ENCODE measurements at regions not wholly inside any gene's neighbourhood (a gene's known extent, or its start where the extent isn't known, plus 50 kb on each side); places are given as distances from the start of the nearest gene placed in this dataset.
"Not testable (repeated sequence)": the region's sequence is repeated elsewhere in the genome, so short reads cannot be mapped to it uniquely, and the experiment has no call there.

DNA sequence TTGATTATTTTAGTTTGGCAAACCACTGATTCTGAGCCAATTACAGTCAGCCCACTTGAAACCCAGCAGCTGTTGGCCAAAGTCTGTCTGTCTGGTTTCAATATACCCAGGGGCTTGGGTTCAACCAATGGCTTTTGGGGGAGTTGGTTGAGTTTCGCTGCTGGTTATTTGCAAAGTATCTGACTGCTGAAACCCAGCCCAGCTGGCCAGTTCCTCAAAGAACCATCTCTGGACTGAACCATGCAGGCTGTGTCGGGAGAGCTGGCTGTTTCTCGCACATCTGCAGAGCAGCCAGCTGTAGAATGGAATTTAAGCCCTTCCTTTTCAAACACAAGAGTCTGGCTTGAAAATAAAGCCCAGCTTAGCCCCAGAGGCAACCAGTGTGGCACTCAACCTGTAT, 66.0 kb upstream of the PAX7 start:
- no peak for DNase-seq

DNA sequence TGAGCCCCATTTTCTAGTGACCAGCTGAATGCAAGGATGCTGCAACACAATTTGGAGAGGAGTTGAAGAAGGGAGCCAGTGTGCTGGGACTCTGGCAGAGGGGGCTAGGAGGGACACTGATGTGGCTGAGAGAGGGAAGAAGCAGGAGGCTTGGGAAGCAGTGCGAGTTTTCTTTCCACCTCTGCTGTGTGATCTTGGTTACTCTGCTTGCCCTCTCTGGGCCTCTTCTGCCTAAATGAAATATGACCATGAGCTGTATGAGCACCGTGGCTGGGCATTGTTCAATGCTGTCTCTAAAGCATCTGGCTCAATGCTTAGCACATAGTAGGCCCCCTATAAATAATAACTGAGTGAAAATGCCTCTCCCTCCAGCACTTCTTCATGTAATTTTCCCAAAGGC, 65.3 kb upstream of the PAX7 start:
- no peak for DNase-seq

DNA sequence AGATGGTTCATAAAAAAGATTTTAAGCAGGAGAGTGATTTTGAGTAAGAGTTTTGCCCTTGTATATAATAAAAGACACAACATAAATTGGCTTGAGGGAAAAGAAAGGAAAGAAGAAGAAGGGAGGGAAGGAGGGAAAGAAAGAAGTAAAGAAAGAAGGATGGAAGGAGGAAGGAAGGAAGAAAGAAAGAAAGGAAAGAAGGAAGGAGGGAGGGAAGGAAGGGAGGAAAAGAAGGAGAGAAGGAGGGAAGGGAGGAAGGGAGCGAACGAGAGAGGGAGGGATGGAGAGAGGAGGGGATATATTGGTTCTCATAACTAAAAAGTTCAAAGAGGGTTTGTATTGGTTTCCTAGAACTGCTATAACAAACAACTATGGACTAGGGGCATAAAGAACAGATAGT, 62.2 kb upstream of the PAX7 start:
- DNase-seq: no peak

DNA sequence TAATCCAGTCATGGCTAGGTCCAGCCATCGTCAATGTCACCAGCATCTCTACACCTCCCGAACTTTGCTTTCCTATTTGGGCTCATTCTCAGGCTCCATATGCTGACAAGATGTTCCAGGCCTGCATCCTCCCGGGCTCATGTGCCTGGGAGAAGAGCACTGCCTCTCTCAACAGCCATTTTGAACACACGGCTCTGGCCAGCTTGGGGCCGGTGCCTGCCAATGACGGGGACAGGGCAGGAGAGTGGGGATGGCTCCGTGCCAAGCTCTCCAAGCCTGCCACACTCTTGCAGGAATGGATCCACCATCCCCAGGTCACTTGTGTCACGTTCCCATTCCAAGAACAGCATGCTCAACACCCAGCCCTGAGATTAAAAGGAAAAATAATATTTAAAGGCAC, 61.4 kb upstream of the PAX7 start:
- DNase-seq: no peak

DNA sequence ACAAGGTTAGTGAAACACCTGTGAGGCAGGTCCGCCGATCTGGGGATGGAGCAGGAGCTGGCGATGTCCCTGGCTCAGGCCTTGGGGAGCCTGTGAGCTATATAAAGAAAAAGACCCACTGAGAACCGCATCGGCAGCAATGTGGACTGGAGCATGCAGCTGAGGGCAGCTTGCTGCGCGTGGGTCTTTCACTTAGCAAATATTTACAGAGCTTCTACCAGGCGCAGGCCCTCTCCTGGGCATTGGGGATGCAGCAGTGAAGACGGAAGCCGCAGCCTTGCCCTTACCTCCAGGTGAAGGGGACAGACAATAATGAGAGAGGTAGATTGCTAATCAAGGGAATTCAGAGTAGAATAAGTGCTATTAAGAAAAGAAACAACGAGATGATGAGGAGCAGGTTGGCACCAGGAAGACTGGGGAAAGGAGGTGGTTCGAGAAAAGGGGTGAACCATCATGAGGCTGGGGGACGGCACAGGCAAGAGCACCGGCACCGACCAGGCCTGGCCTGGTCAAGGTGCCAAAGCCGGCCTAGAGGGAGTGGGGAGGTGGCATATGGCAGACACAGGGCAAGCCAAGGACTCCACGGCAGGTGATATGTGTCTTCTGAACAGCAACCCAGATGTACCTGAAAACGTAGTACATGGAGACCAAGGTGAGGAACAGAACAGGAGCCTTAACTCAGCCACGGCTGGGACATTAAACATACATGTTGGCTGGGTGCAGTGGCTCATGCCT, 60.7 kb upstream of the PAX7 start:
- no peak for DNase-seq

DNA sequence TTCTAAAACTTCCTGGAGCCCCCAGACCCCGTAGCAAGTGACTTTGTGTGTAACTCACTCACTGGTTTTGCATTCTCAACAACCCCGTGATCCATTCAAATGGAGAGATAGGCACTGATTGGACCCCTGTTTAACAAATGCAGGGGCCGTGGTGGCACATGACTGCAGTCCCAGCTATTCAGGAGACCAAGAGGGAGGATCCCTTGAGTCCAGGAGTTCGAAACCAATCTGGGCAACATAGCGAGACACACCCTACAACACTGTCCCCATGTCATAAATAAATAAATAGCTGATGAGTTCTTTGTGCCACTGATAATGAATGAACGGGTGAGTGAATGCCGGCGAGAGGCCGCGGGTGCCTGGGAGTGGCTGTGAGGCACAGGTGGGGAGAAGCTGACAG, 59.4 kb upstream of the PAX7 start:
- DNase-seq: no peak

DNA sequence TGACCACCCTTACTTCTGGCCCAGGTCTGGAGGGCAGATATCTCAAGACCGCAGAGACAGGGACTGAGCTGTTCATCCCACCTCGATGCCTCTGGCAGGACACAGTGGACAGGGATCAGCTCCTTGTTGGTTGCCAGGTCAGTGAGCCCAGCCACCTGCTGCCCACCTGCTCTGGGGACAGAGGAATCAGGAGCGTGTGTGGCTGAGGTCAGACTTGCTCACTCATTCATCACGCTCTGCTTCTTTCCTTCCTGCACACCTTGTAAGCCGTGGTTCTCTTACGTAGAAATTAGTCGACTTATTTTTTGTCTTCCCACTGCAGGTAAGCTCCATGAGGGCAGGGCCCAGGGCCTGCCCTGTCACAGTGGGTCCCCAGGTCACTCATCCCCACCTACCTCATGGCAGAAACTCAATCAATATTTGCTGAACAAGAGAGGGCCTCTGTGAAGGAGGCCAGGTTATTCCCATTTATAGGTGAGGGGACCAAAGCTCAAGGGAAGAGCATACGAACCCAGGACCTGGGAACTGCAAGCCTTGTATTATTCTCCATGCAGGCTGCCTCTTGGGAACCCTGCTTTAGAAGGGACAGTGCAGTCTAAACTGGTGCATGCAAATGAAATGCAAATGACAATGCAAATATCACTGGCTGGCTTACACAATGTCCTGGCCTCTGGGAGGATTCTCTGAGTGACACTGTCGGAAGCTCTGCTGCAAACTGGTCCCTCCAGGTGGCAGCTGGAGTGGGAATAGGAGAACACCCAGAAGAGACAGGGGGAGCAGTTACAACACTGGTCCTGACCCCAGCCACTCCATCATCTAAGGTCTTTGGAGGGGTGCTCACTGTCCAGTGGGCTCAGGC, 58.4 kb upstream of the PAX7 start:
- DNase-seq: no peak

DNA sequence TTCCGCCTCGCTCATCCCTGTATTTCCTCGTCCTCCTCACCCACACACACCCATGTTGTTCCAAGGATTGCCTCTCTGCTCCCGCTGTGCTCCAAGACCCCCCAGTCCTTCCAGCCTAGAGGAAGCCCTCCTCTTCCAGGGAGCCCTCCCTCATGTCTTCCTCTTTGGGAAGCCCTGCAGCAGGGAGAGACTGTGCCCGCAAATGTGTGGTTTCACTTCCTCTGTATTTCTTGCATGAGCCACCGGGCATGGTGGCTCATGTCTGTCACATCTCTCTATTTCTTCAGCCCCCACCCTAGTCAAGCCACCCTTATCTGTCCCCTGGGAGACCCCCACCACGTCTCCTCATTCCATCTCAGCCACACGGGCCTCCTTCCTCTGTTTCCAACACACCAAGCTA, 57.5 kb upstream of the PAX7 start:
- no peak for DNase-seq

DNA sequence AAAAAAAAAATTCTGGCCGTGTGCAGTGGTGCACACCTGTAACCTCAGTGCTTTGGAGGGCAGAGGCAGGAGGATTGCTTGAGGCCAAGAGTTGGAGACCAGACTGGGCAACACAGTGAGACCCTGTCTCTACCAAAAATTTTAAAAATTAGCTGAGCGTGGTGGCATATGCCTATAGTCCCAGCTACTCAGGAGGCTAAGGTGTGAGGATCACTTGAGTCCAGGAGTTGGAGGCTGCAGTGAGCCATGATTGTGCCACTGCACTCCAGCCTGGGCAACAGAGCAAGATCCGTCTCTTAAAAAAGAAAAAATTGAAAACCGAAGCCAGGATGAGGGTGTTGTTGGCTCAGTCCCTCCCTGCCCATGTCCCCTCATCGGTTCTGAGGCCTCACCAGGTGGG, 55.9 kb upstream of the PAX7 start:
- DNase-seq: no peak

DNA sequence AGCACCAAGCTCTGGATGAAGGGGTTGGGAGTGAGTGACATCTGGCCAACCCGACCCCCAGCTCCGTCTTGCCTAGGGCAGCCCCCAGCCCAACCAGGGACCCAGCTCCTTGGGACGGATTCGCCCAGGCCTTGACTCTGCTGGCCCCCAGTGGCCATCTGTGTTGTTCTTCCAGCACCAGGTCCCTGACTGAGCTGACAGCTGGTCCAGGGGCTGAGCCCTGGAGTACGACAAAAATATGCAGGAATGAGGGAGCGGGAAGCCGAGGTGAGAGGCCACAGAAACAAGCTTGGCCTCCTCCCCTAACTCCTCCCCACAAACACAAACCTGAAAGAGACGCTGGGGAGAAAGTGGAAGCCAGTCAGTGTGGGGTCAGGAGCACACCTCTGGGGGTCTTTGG, 55.0 kb upstream of the PAX7 start:
- DNase-seq: peak; percentile 60

DNA sequence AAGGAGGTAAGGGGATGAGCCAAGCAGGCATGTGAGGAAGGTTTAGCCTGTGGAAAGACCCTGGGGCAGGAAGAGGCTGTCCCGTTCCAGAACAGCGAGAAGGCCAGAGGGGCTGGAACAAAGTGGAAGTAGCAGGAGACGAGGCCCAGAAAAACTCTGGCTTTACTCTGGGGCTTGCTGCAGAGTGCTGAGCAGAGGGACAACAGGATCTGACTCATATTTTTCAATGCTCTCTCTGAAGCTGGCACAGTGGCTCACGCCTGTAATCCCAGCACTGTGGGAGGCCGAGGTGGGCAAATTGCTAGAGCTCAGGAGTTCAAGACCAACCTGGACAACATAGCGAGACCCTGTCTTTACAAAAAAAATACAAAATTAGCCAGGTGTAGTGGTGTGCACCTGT, 52.4 kb upstream of the PAX7 start:
- DNase-seq: no peak

DNA sequence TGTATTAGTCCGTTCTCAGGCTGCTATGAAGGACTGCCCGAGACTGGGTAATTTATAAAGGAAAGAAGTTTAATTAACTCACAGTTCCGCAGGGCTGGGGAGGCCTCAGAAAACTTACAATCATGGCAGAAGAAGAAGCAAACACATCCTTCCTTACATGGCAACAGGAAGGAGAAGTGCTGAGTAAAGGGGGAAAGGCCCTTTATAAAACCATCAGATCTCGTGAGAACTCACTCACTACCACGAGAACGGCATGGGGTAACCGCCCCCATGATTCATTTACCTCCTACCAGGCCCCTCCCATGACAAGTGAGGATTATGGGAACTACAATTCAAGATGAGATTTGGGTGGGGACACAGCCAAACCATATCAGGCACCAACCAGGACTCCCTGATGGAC, 51.4 kb upstream of the PAX7 start:
- DNase-seq: not testable (repeated sequence)

DNA sequence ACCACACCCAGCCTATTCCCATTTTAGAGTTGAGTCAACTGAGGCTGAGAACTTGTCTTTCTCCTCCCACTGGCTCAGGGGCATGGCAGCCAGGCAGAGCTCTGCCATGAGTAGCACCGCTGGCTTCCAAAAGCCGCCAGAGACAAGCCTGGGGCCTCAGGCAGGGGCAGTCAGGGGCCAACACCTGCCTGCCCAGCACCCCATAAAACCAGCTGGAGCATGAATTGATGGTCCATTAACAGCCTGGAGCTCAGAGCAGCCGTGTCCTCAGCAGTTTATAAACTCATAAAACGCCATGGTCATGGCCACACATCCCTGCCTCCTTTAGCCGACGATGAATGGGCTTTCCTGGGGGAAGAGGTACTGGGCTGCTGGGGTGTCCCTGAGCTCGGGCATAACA, 50.6 kb upstream of the PAX7 start:
- DNase-seq: no peak

DNA sequence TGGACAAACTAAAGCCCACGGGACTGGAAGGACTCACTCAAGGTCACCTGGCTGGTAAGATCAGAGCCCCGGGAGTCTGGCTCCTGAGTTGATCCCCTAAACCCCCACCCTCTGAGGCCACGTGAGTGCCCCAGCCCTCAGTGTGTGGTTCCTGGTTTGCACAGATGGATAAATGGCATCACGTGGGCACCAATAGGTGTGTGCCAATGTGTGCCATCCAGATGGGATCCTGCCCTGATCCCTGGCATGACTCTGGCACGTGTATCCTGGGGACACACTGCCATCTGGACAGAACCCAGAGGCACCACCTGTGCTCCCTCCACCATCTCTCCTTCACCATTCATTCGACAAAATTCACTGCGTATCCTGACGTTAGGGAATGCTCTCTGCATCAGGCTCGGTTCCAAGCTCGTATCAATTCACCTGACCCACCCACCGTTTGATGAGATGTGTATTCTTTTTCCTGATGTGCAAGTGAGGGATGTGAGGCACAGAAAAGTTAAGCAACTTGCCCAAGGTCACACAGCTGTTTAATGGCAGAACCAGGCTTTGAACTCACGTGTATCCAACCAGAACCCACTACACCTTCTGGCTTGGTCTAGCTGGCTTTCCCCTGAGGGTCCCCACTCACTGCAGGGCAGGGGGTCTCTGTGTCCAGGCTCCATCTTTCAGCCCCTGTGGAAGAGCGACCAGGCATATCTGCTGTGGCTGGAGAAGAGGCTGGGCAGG, 49.8 kb upstream of the PAX7 start:
- DNase-seq: no peak
